Endodermal cell (in vitro differentiated cells): ENCODE measurements at regions not wholly inside any gene's neighbourhood (a gene's known extent, or its start where the extent isn't known, plus 50 kb on each side); places are given as distances from the start of the nearest gene placed in this dataset.

Source experiments
- DNase-seq: peaks from one replicate; pipeline ENCODE4 v3.0.0-alpha.2; 2017
- H3K27ac ChIP-seq: 2 replicates; pipeline ENCODE4 v1.5.1; 2013; ENCODE audit warnings: mild to moderate bottlenecking, low read depth, low read length, moderate library complexity
- H3K27me3 ChIP-seq: 2 replicates; pipeline ENCODE4 v1.6.1; 2013; ENCODE audit warnings: mild to moderate bottlenecking, low read length, moderate library complexity; ENCODE audit not compliant: insufficient read depth, control insufficient read depth, poor library complexity, severe bottlenecking
- H3K36me3 ChIP-seq: 2 replicates; pipeline ENCODE4 v1.7.0; 2013; ENCODE audit warnings: mild to moderate bottlenecking, low read length, moderate library complexity; ENCODE audit not compliant: control insufficient read depth, insufficient read depth
- H3K4me1 ChIP-seq: one replicate; pipeline ENCODE4 v1.7.0; 2013; ENCODE audit warnings: low read length; ENCODE audit not compliant: control insufficient read depth, insufficient read depth
- H3K4me3 ChIP-seq: 2 replicates; pipeline ENCODE4 v1.5.1; 2013; ENCODE audit warnings: mild to moderate bottlenecking, low read length, moderate library complexity
- H3K9ac ChIP-seq: 2 replicates; pipeline ENCODE4 v1.6.1; 2013; ENCODE audit warnings: mild to moderate bottlenecking, low read length, moderate library complexity; ENCODE audit not compliant: poor library complexity, severe bottlenecking; ENCODE audit errors: extremely low read depth
- H3K9me3 ChIP-seq: 2 replicates; pipeline ENCODE4 v1.6.1; 2013; ENCODE audit warnings: mild to moderate bottlenecking, low read length, moderate library complexity; ENCODE audit not compliant: control insufficient read depth
- H3K27ac Mint-ChIP-seq: 2 replicates; pipeline ENCODE4 v1.8.0; 2020; ENCODE audit warnings: mixed read lengths
- H3K27me3 Mint-ChIP-seq: 2 replicates; pipeline ENCODE4 v1.8.0; 2021; ENCODE audit warnings: mild to moderate bottlenecking, mixed read lengths; ENCODE audit not compliant: insufficient read depth
- H3K36me3 Mint-ChIP-seq: 2 replicates; pipeline ENCODE4 v1.8.0; 2020; ENCODE audit warnings: low read depth, mixed read lengths
- H3K4me1 Mint-ChIP-seq: 2 replicates; pipeline ENCODE4 v1.8.0; 2020; ENCODE audit warnings: mixed read lengths
- H3K4me3 Mint-ChIP-seq: 2 replicates; pipeline ENCODE4 v1.8.0; 2020; ENCODE audit warnings: mild to moderate bottlenecking, moderate library complexity, mixed read lengths
- H3K9me3 Mint-ChIP-seq: 2 replicates; pipeline ENCODE4 v1.8.0; 2020; ENCODE audit warnings: mild to moderate bottlenecking, mixed read lengths
- WGBS, 2 experiments: methylation state at CpG; one replicate each; pipeline versions ENCODE4 v1.1.5 to v1.1.7; 2013; ENCODE audit warnings: missing lambda C conversion rate in 2 of 2, mixed read lengths in 1 of 2; ENCODE audit not compliant: insufficient coverage in 1 of 2, insufficient read length in 1 of 2; 5-methylcytosine and 5-hydroxymethylcytosine counted together
- TF ChIP-seq, protein P1 (sequence below): fragments of 200-600 bp; sonication (generic); conservative IDR thresholded peaks from 2 replicates; pipeline ENCODE4 v1.5.0; 2021; ENCODE audit warnings: antibody characterized with exemption, mild to moderate bottlenecking

DNA sequence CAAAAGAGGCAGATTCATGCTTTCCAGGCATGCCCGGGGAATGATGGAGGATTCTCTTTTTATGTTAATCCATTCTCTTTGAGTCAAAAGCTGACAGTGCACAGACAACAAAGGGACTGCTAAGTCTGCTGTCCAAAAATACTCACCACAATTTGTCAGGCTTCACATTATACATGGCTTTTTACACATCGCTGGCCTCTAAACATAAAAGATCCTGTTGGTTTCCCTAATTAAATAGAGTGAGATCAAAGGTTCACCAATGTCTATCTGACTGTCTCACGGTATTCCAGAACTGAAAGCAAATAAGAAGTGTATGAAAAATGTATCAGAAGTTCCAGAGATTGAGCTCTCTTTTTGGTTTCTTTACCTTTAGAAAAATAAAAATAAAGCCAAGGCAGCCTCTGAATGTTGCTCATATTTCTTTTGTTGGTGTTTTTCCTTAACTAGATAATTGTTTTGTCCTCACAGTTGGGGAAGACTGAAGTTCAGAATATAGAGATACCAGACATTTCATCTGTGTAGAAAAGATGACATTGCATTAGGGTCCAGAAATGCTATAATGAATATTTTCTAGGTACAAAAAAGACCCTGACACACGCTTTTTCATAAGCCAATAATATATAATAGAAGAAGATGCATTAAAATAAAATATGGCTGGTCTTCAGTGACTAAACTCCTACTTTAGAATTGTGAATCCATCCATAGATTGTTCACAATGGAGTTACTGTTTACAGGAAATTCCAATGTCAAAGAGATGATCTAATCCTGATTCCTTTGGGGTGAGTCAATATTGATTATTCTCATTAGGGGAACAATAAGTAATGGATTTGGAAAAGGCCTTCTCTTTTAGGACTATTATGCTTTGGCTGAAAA is 688.2 kb upstream of the CDH6 start:
- no peak overlapping the region for H3K4me3 ChIP-seq
- peak overlapping the region; percentile 90 for H3K27ac ChIP-seq
- no peaks in the 10 kb centered on the region for H3K27me3 ChIP-seq
- no peaks in the 10 kb centered on the region for H3K36me3 ChIP-seq
- DNase-seq, result no peak
- TF ChIP-seq, protein P1, sequence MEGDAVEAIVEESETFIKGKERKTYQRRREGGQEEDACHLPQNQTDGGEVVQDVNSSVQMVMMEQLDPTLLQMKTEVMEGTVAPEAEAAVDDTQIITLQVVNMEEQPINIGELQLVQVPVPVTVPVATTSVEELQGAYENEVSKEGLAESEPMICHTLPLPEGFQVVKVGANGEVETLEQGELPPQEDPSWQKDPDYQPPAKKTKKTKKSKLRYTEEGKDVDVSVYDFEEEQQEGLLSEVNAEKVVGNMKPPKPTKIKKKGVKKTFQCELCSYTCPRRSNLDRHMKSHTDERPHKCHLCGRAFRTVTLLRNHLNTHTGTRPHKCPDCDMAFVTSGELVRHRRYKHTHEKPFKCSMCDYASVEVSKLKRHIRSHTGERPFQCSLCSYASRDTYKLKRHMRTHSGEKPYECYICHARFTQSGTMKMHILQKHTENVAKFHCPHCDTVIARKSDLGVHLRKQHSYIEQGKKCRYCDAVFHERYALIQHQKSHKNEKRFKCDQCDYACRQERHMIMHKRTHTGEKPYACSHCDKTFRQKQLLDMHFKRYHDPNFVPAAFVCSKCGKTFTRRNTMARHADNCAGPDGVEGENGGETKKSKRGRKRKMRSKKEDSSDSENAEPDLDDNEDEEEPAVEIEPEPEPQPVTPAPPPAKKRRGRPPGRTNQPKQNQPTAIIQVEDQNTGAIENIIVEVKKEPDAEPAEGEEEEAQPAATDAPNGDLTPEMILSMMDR, result no peak
- Mint-ChIP-seq H3K4me1 (peaks cover 27% of the 10 kb centered on the region), H3K27ac (peak overlapping the region; percentile 48), H3K27me3 (no peaks in the 10 kb centered on the region), H3K36me3 (no peaks in the 10 kb centered on the region), H3K9me3 (no peaks in the 10 kb centered on the region), H3K4me3 (no peak overlapping the region)
- peaks cover 4% of the 10 kb centered on the region for H3K4me1 ChIP-seq
- WGBS, 2 experiments, result 46 to 85% methylated on average over 2 to 3 of the region's 4 CpGs
- H3K9me3 ChIP-seq, result no peaks in the 10 kb centered on the region
- H3K9ac ChIP-seq, result no peak overlapping the region

DNA sequence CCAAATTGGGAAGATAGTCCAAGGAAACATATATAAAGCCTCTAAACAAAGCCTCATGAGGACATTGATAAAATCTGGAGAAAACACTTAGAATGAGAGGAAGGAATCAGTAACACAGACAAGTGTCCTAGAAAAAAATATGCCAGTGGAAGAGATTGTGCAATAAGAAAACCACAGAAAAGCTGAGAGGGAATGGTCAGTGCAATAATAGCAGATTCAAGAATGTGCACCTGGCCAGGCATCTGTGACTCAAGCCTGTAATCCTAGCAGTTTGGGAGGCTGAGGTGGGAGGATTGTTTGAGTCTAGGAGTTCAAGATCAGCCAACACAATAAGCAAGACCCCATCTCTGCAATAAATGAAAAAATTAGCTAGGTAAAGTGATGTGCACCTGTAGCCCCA is 691.2 kb upstream of the CDH6 start:
- no peaks in the 10 kb centered on the region for H3K9me3 Mint-ChIP-seq
- Histone ChIP-seq H3K27me3 (no peaks in the 10 kb centered on the region), H3K4me3 (no peak overlapping the region), H3K27ac (no peak overlapping the region), H3K4me1 (peaks cover 4% of the 10 kb centered on the region), H3K9me3 (no peaks in the 10 kb centered on the region), H3K9ac (no peak overlapping the region), H3K36me3 (no peaks in the 10 kb centered on the region)
- TF ChIP-seq, protein P1, result no peak
- no peaks in the 10 kb centered on the region for H3K27me3 Mint-ChIP-seq
- no peak overlapping the region for H3K4me3 Mint-ChIP-seq
- no peak overlapping the region for H3K27ac Mint-ChIP-seq
- peaks cover 29% of the 10 kb centered on the region for H3K4me1 Mint-ChIP-seq
- H3K36me3 Mint-ChIP-seq, result no peaks in the 10 kb centered on the region
- DNase-seq, result no peak

DNA sequence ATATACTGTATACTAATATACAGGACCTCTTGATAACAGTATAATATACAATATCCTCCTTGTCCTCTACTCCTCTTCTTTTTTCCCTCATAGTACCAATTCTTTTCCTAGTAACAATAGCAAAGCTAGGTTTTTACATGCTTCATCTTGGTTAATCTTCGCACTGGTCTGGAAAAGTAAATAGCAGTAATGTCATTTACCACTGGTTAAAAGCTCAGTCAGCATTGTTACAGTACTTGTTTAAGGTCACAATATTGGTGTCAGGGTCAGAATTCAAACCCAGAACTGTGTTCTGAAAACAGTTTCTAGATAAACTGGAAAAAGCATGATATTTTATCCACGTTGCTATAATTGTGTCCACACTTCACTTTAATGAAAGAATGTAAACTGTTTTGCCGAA is 692.4 kb upstream of the CDH6 start:
- Mint-ChIP-seq H3K4me3 (no peak overlapping the region), H3K36me3 (no peaks in the 10 kb centered on the region), H3K27ac (no peak overlapping the region), H3K27me3 (no peaks in the 10 kb centered on the region), H3K4me1 (peaks cover 27% of the 10 kb centered on the region), H3K9me3 (no peaks in the 10 kb centered on the region)
- Histone ChIP-seq H3K4me3 (no peak overlapping the region), H3K9ac (no peak overlapping the region), H3K27ac (no peak overlapping the region), H3K4me1 (peaks cover 4% of the 10 kb centered on the region), H3K27me3 (no peaks in the 10 kb centered on the region), H3K36me3 (no peaks in the 10 kb centered on the region), H3K9me3 (no peaks in the 10 kb centered on the region)
- WGBS, 2 experiments, result 94 to 100% methylated on average over 3 of the region's 3 CpGs
- TF ChIP-seq, protein P1, result no peak
- no peak for DNase-seq
